HG02678 (cell line): ENCODE measurements at regions not wholly inside any gene's neighbourhood (a gene's known extent, or its start where the extent isn't known, plus 50 kb on each side); places are given as distances from the start of the nearest gene placed in this dataset.
"Not testable (repeated sequence)": the region's sequence is repeated elsewhere in the genome, so short reads cannot be mapped to it uniquely, and the experiment has no call there.

ENCODE experiments used
- ATAC-seq: cut with Tn5 transposase; IDR thresholded peaks from one replicate; pipeline ENCODE4 v1.9.1; 2021; ENCODE audit warnings: mild to moderate bottlenecking, moderate library complexity; ENCODE audit not compliant: unreplicated experiment

GRCh38 chr13:90576067-90576466, 771.4 kb upstream of the MIR17HG start:
- ATAC-seq, result no peak

DNA sequence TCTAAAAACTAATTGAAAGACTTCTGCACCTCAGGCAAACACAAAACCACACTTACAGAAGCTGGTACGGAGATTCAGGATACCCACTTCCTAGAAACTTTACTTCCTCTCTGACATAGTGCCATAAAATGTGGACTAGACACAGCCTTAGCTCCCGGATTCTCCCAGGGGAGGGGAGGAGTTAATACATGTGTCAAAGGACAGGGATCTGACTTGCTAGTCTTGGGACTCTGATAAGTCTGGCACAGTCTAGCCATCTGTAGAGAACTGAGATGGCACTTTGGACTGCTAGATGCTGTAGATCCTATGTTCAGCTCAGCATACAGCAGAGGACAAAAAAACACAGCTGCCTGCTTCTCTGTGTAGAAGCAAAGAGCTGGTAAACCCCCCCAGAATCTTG, 769.8 kb upstream of the MIR17HG start:
- no peak for ATAC-seq

GRCh38 chr13:90585392-90585791, 762.1 kb upstream of the MIR17HG start:
- ATAC-seq, result no peak

GRCh38 chr13:90591260-90591926, 756.1 kb upstream of the MIR17HG start:
- ATAC-seq, result no peak

DNA sequence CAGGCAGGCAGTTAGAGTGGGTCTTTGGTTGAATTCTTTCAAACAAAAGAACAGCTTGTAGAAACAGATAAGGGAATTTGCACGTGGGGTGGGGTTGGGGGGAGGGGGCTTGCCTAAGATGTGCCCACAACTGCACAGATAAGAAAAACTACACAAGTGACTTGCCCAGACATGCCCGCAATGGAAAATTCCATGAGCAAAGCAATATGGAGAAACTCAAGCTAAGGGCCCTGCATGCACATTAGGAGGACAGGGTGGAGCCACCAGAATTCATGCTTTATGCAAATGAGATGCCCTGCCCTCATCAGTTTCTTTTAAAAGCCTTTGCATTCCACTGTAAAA, 755.6 kb upstream of the MIR17HG start:
- ATAC-seq, result no peak

DNA sequence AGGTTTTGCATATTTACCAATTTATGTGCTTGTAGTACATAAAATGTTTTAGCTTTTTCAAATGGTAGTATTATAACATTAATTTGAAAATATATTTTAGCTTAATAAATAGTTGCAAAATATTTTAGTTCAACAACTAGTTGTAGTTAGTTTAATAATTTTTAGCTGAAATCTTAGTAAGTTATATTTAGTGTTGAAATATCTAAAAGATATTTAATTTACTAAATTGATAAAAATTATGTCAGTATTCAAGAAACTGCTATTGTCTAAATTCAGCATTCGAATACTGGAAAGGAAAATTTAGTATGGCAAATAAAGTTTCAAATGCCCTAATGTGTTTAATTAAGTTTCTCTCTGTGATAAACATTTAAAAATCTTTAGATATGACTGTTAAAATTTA, 754.5 kb upstream of the MIR17HG start:
- ATAC-seq, result no peak

DNA sequence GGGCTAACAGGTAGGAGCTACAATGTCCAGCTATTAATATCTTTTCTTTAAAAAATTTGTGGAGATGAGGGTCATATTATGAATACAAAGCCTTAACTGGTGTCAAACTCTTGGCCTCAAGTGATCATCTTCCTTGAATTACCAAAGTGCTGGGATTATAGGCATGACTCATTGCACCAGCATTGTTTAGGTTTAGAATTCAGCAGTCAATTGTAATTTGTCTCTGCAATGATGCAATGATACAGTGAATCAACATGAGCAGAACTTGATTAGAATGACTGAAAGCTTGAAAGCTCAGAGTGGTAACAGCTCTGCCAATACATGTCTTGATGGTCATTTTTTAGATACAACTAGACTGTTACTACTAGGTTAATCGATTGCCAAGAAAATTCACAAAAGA, 752.8 kb upstream of the MIR17HG start:
- no peak for ATAC-seq

- no peak for ATAC-seq
Observed at GRCh38 chr13:90605664-90606063, 741.8 kb upstream of the MIR17HG start.

DNA sequence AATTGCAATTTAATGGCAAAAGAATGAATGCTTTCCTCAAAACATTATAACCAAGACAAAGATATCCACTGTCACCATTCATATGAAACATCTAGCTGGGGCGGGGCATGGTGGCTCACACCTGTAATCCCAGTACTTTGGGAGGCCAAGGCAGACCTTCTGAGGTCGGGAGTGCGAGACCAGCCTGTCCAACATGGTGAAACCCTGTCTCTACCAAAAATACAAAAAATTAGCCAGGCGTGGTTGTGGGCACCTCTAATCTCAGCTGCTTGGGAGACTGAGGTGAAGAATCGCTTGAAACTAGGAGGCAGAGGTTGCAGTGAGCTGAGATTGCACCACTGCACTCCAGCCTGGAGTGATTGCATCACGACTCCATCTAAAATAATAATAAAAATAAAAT, 740.6 kb upstream of the MIR17HG start:
- ATAC-seq, result not testable (repeated sequence)

DNA sequence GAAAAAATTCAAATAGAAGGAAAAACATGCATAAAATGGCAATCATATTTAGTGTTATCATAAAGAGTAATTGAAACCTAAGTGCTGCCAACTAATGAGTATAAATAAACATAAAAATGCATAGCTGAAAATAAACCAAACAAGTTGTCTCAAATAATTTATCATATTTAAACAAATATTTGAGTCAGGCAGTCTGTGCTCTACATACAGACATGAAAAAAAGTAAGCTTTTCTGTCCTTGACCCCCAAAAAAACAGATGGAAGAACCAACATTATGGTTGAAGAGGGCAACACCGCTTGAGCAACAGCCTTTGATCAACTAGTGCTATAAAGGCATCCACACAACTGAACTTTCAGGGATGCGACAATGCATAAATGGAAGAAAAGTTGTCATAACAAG, 735.1 kb upstream of the MIR17HG start:
- no peak for ATAC-seq

GRCh38 chr13:90613076-90613795, 734.3 kb upstream of the MIR17HG start:
- ATAC-seq, result no peak

GRCh38 chr13:90615236-90615635, 732.3 kb upstream of the MIR17HG start:
- ATAC-seq, result no peak

GRCh38 chr13:90615767-90616166, 731.7 kb upstream of the MIR17HG start:
- no peak for ATAC-seq

- ATAC-seq, result no peak
Observed at GRCh38 chr13:90618133-90618532, 729.4 kb upstream of the MIR17HG start.

DNA sequence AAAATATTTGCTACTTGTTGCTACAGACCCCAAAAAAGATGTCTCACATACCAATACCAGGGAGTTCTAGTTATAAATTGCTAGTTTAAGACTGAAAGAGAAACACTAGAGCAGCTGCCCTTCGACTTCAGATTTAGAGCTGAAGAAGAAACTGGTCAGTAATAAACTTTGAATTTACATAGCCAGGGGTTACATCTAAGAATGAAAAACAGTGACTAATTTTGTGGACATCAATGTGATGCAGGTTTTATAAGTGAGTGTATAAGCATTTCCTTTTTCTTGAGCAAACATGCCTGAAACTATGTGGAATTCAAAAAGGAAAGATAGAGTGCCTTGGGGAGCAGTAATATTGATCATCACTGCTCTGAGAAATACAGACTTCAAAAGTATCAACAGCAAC, 724.9 kb upstream of the MIR17HG start:
- no peak for ATAC-seq

GRCh38 chr13:90623318-90624011, 724.0 kb upstream of the MIR17HG start:
- no peak for ATAC-seq

DNA sequence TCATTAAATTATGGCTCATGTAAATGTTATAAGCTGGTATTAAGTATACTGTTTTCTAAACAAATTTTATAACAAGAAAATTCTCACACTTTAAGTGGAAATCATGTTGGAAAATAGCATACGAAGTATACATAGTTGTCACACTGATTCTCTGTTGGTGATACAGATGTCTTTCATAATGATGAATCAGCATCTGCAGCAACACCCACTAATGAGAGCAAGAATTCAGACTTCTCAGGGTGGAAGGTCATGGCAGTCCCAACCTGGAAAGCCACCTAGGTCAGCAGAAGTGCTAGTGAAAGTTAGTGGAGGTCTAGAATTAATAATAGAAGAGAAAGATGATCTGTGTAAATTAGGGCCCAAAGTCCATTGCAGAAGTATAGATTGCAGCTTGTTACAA, 719.7 kb upstream of the MIR17HG start:
- no peak for ATAC-seq

GRCh38 chr13:90628471-90628870, 719.0 kb upstream of the MIR17HG start:
- no peak for ATAC-seq

GRCh38 chr13:90630716-90631115, 716.8 kb upstream of the MIR17HG start:
- no peak for ATAC-seq

DNA sequence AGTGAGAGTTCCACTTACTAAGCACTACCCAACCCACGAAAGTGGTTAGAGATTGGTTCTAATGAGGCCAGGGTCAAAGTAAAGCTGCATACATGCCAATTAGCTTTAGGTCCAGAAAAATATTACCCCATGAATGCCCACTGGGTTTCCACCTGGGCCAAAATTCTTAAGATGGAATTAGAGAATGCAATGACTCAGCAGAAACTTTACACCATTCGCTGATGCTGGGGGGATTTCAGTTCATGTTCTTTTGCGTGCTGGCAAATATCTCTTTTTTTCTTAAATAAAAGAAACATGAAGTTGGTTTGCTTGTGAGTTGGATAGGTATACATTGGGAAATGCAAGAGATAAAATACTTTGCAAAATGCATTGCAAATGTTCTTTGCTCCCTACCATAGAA, 715.3 kb upstream of the MIR17HG start:
- no peak for ATAC-seq

DNA sequence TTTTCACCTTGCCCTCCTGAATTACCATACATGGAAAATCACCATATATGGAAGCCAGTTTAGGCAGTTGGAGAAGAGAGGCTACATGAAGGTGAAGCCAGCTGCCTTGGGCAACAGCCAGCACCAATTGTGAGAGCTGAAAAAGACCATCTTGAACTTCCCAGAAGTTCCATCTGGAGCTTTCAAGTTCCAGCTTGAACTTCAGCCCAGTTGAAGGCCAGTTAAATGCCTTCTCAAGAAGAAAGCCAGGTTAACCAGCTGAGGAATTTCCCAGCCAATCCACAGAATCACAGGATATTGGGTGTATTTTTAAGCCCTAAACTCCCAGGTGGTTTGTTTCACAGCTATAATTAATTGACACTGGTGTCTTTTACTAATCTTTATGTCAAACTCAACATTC, 713.6 kb upstream of the MIR17HG start:
- no peak for ATAC-seq

- ATAC-seq, result no peak
Observed at GRCh38 chr13:90640976-90641375, 706.5 kb upstream of the MIR17HG start.
